ENCODE measurements at regions not wholly inside any gene's neighbourhood (a gene's known extent, or its start where the extent isn't known, plus 50 kb on each side); places are given as distances from the start of the nearest gene placed in this dataset.

DNA sequence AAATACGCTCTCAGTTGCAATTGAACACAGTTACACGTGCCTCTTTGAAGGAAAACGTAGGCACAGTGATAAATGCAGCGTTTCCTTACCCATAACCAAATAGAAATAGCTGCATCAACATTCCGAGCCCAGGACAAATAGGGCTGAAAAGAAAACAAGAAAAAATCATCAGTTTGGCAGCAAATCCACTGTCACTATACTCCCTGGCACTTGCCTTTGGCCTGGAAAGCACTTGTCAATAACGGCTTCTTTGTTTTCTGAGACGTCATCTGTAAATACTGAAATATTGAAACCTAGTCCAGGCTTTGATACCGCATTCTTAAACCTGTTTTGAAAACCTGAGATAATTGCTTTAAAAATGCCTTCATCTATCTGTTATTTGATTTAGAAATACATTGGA lies 167.2 kb upstream of the AKR1E2 start:
- TF ChIP-seq, protein P1, sequence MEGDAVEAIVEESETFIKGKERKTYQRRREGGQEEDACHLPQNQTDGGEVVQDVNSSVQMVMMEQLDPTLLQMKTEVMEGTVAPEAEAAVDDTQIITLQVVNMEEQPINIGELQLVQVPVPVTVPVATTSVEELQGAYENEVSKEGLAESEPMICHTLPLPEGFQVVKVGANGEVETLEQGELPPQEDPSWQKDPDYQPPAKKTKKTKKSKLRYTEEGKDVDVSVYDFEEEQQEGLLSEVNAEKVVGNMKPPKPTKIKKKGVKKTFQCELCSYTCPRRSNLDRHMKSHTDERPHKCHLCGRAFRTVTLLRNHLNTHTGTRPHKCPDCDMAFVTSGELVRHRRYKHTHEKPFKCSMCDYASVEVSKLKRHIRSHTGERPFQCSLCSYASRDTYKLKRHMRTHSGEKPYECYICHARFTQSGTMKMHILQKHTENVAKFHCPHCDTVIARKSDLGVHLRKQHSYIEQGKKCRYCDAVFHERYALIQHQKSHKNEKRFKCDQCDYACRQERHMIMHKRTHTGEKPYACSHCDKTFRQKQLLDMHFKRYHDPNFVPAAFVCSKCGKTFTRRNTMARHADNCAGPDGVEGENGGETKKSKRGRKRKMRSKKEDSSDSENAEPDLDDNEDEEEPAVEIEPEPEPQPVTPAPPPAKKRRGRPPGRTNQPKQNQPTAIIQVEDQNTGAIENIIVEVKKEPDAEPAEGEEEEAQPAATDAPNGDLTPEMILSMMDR (IDR thresholded peaks at IDR 0.05; ENCODE audit: insufficient read depth, low read depth, low read length), result no peak
- TF ChIP-seq EZH2 (IDR thresholded peaks at IDR 0.05; ENCODE audit: insufficient read depth, low read length), result no peak
